KOPT-K1 (cell line): ENCODE measurements at regions not wholly inside any gene's neighbourhood (a gene's known extent, or its start where the extent isn't known, plus 50 kb on each side); places are given as distances from the start of the nearest gene placed in this dataset.

Experiments
- H3K27ac ChIP-seq: fragments of 200-600 bp; sonication (generic); 2 replicates; pipeline ENCODE4 v1.5.1; 2016; ENCODE audit warnings: antibody characterized with exemption, mild to moderate bottlenecking, low read depth, low read length; ENCODE audit not compliant: poor library complexity, severe bottlenecking
- H3K36me3 ChIP-seq: fragments of 200-600 bp; sonication (generic); 2 replicates; pipeline ENCODE4 v1.5.1; 2017; ENCODE audit warnings: antibody characterized with exemption, mild to moderate bottlenecking, low read length, moderate library complexity; ENCODE audit not compliant: insufficient read depth
- H3K9me3 ChIP-seq: fragments of 200-600 bp; sonication (generic); 2 replicates; pipeline ENCODE4 v1.5.1; 2017; ENCODE audit warnings: antibody characterized with exemption, low read length, mild to moderate bottlenecking; ENCODE audit not compliant: insufficient read depth, poor library complexity, severe bottlenecking

- Histone ChIP-seq H3K27ac (no peak overlapping the region), H3K36me3 (no peaks in the 10 kb centered on the region), H3K9me3 (no peaks in the 10 kb centered on the region)
These were observed 1176.4 kb upstream of the CDH18 start for GRCh38 chr5:21164425-21164824.

GRCh38 chr5:21159510-21160059 lies 1171.6 kb upstream of the CDH18 start:
- Histone ChIP-seq H3K9me3 (no peaks in the 10 kb centered on the region), H3K27ac (no peak overlapping the region), H3K36me3 (no peaks in the 10 kb centered on the region)

- Histone ChIP-seq H3K9me3 (no peaks in the 10 kb centered on the region), H3K36me3 (no peaks in the 10 kb centered on the region), H3K27ac (no peak overlapping the region)
These were observed 1166.5 kb upstream of the CDH18 start for GRCh38 chr5:21154526-21154925.

- Histone ChIP-seq H3K36me3 (no peaks in the 10 kb centered on the region), H3K27ac (no peak overlapping the region), H3K9me3 (no peaks in the 10 kb centered on the region)
These were observed 1164.6 kb upstream of the CDH18 start for GRCh38 chr5:21152611-21153010.

GRCh38 chr5:21145376-21145775 lies 1157.4 kb upstream of the CDH18 start:
- Histone ChIP-seq H3K9me3 (no peaks in the 10 kb centered on the region), H3K27ac (no peak overlapping the region), H3K36me3 (no peaks in the 10 kb centered on the region)

GRCh38 chr5:21143686-21144085 lies 1155.7 kb upstream of the CDH18 start:
- Histone ChIP-seq H3K27ac (no peak overlapping the region), H3K36me3 (no peaks in the 10 kb centered on the region), H3K9me3 (no peaks in the 10 kb centered on the region)

GRCh38 chr5:21142791-21143190 lies 1154.8 kb upstream of the CDH18 start:
- Histone ChIP-seq H3K9me3 (no peaks in the 10 kb centered on the region), H3K36me3 (no peaks in the 10 kb centered on the region), H3K27ac (no peak overlapping the region)

GRCh38 chr5:21140987-21141386 lies 1153.0 kb upstream of the CDH18 start:
- Histone ChIP-seq H3K27ac (no peak overlapping the region), H3K36me3 (no peaks in the 10 kb centered on the region), H3K9me3 (no peaks in the 10 kb centered on the region)

DNA sequence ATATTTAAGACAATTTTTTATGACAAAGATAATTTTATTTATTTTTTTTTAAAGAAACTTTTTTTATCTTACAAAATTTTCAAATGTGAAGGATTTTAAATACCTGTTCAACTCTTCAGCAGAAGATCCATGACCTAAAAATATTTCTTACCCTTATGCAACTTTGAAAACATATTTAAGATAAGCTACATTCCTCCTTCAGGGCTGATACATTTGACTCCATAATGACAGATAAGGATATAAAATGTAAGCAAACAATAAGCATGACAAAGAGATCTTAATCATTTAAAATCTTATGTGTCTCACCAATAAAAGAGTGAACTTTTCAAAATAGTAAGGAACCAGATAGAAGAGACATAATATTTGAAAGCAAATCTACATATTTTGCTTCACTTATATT lies 1138.2 kb upstream of the CDH18 start:
- no peaks in the 10 kb centered on the region for H3K36me3 ChIP-seq
- no peaks in the 10 kb centered on the region for H3K9me3 ChIP-seq
- H3K27ac ChIP-seq: no peak overlapping the region

GRCh38 chr5:21125238-21125983 lies 1137.4 kb upstream of the CDH18 start:
- no peak overlapping the region for H3K27ac ChIP-seq
- H3K36me3 ChIP-seq: no peaks in the 10 kb centered on the region
- no peaks in the 10 kb centered on the region for H3K9me3 ChIP-seq

DNA sequence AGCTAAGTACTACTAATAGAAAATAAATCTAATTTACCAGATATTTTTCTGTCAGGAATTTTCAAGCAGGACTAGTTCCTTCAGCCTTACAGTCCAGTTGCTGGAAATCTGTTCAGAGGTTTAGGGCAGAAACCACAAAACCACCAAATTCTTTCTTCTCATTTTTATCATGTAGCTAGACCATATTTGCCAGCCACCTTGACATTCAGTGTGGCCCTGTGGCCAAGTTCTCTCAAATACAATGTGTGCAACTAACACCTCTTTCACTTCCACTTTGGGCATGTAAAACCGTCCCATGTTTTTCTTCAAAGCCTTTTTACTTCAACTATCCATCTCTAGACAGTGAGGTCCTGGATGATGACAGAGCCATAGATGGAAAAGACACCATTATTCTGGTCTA lies 1133.2 kb upstream of the CDH18 start:
- H3K36me3 ChIP-seq: no peaks in the 10 kb centered on the region

DNA sequence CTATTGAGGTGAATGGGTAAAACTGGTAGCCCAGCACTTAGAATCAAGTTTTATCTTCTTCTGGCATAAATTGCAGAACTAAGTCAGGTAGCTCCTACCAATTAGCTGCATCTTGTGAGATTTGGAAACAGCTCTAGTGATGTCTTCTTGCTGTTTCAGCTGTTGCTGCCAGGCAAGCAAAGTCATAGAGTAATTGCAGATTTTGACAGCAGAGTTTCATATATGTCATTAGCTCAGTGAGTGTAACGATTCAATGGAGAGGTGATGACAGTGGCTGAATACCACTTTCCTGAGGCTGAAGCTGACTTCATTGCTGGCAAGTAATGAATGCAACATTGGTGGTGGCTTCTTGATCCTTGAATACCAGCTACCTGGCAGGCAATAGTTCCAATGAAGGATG lies 1109.7 kb upstream of the CDH18 start:
- Histone ChIP-seq H3K27ac (no peak overlapping the region), H3K9me3 (no peaks in the 10 kb centered on the region), H3K36me3 (no peaks in the 10 kb centered on the region)

More for the DNA sequence above, 1133.2 kb upstream of the CDH18 start:
- Histone ChIP-seq H3K9me3 (no peaks in the 10 kb centered on the region), H3K27ac (no peak overlapping the region)

DNA sequence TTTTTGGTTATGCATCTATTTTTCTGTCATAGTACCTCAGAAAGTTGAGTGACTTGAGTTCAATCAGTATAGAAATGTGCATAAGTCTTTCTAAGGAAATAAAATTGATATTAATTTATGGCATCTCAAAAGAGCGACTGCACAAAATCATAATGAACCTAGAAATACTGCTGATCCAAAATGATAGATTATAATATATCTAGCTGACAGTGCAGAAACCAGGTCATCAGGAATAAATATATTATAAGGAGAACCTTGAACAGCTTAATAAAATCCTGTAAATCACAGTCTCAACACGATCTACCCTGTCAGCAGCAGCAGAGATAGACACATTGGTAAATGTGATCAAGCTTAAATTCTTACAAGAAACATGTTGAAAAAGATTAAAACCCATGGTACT lies 1106.6 kb upstream of the CDH18 start:
- H3K36me3 ChIP-seq: no peaks in the 10 kb centered on the region
- no peaks in the 10 kb centered on the region for H3K9me3 ChIP-seq
- no peak overlapping the region for H3K27ac ChIP-seq

GRCh38 chr5:21087766-21088165 lies 1099.8 kb upstream of the CDH18 start:
- H3K36me3 ChIP-seq: no peaks in the 10 kb centered on the region
- no peaks in the 10 kb centered on the region for H3K9me3 ChIP-seq
- H3K27ac ChIP-seq: no peak overlapping the region

DNA sequence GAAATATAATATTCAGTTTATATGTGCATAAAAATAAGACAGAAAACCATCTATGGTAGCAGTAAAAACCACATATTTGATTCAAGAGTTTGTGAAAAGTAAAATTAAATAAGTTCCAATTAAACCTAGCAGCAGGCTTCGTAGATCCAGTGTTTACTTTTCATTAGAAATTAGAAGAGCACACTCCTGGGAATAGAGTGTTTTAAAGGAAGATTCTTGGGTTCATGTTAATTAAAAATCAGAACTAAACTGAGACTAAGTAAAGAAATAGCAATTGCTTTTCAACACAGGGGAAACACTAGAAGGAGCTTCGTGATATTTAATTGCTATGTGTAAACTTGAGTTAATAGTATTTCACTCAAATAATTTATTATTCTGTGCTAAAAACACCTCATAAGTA lies 1097.8 kb upstream of the CDH18 start:
- Histone ChIP-seq H3K27ac (no peak overlapping the region), H3K9me3 (no peaks in the 10 kb centered on the region), H3K36me3 (no peaks in the 10 kb centered on the region)

- no peak overlapping the region for H3K27ac ChIP-seq
- no peaks in the 10 kb centered on the region for H3K9me3 ChIP-seq
These were observed 1084.0 kb upstream of the CDH18 start for GRCh38 chr5:21071986-21072385.

More at GRCh38 chr5:21071986-21072385, 1084.0 kb upstream of the CDH18 start:
- no peaks in the 10 kb centered on the region for H3K36me3 ChIP-seq
